ENCODE measurements at regions not wholly inside any gene's neighbourhood (a gene's known extent, or its start where the extent isn't known, plus 50 kb on each side); places are given as distances from the start of the nearest gene placed in this dataset.

DNA sequence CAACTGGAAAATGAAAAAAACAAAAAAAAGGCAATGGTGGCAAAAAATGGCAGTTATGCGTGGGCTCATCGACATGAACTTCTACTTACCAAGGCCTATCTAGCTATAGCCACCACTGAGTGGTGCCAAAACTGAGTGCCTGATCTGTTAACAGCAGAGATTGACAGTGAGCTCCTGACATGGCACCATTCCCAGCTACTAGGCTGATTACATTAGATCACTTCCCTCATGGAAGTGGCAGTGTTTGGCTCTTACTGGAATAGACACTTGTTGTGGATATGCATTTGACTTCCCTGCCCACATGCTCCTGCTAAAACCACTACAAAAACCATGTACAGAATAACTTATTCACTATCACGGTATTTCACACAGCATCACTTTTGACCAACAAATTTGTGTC, 216.1 kb upstream of the SGK1 start:
- POLR2A ChIA-PET (ENCODE audit: partially characterized antibody) = interaction anchor here (0.7 kb wide), 1 partner anchor 16 kb away, joined by 3 read pairs; no protein-coding TSS in a partner anchor
- Histone ChIP-seq H2BK12ac (ENCODE audit: low read depth, low read length) (no peak overlapping the region), H4K8ac (ENCODE audit: extremely low read depth, insufficient read depth, low read length) (no peak overlapping the region), H3K27ac (ENCODE audit: low read depth, low read length) (no peak overlapping the region), H2BK20ac (ENCODE audit: low read length) (no peak overlapping the region), H4K91ac (replicated peaks; ENCODE audit: insufficient read length, low read length) (no peak overlapping the region), H3K18ac (ENCODE audit: extremely low read depth, low read length) (no peak overlapping the region), H2BK5ac (ENCODE audit: low read depth, low read length) (no peak overlapping the region), H3K4me2 (ENCODE audit: insufficient read depth in 1 of 2, low read depth in 2 of 2, low read length in 2 of 2) (no peak overlapping the region), H3K14ac (ENCODE audit: insufficient read length) (no peak overlapping the region), H3K79me2 (ENCODE audit: control insufficient read depth in 1 of 2, insufficient read depth in 2 of 2, low read length in 2 of 2) (no peaks in the 10 kb centered on the region), H3K23me2 (ENCODE audit: low read depth, low read length) (no peaks in the 10 kb centered on the region), H3K23ac (ENCODE audit: insufficient read length) (peak overlapping the region; percentile 38), H3K36me3 (ENCODE audit: control insufficient read depth in 2 of 4, insufficient read depth in 4 of 4, low read length in 3 of 4) (no peaks in the 10 kb centered on the region), H3K56ac (replicated peaks; ENCODE audit: insufficient read length, low read depth, low read length) (no peak overlapping the region), H2AFZ (ENCODE audit: low read length) (no peak overlapping the region), H2BK120ac (replicated peaks; ENCODE audit: low read depth, low read length) (no peak overlapping the region), H2AK5ac (ENCODE audit: low read depth, low read length) (no peak overlapping the region), H3K9me3 (ENCODE audit: insufficient read depth in 2 of 2, low read depth in 1 of 2, low read length in 1 of 2) (no peaks in the 10 kb centered on the region), H4K20me1 (replicated peaks in 1 of 2; ENCODE audit: control insufficient read depth in 1 of 2, insufficient read depth in 2 of 2, low read length in 2 of 2) (no peaks in the 10 kb centered on the region), H3K79me1 (ENCODE audit: low read depth, low read length) (no peaks in the 10 kb centered on the region), H2BK15ac (ENCODE audit: low read length) (no peak overlapping the region), H3K9ac (replicated peaks in 1 of 4; ENCODE audit: extremely low read depth in 1 of 4, low read depth in 3 of 4, low read length in 3 of 4) (no peak overlapping the region), H3K4ac (replicated peaks; ENCODE audit: insufficient read length, low read depth, low read length) (no peak overlapping the region), H3K4me3 (ENCODE audit: extremely low read depth in 1 of 4, insufficient read depth in 2 of 4, low read depth in 3 of 4, low read length in 4 of 4) (no peak overlapping the region), H3K4me1 (replicated peaks in 1 of 4; ENCODE audit: control insufficient read depth in 3 of 4, insufficient read depth in 4 of 4, low read length in 3 of 4) (no peaks in the 10 kb centered on the region; a peak in 1 of 7 replicates), H3K27me3 (replicated peaks in 1 of 4; ENCODE audit: control insufficient read depth in 3 of 4, extremely low read depth in 1 of 4, insufficient read depth in 3 of 4, low read length in 3 of 4) (no peaks in the 10 kb centered on the region), H4K5ac (ENCODE audit: insufficient read length, low read depth, low read length) (no peak overlapping the region)
- 94% methylated on average over 3 of the region's 3 CpGs; no CpG with 5 or more reads in 1 of the 2 experiments for WGBS, 2 experiments (ENCODE audit: extremely low coverage in 1 of 2, insufficient coverage in 1 of 2, insufficient read length in 1 of 2, insufficient replicate concordance in 2 of 2, low coverage in 1 of 2, low lambda C conversion rate in 2 of 2, missing lambda C conversion rate in 1 of 2)
- no peak for FAIRE-seq
- TF ChIP-seq, protein P1, sequence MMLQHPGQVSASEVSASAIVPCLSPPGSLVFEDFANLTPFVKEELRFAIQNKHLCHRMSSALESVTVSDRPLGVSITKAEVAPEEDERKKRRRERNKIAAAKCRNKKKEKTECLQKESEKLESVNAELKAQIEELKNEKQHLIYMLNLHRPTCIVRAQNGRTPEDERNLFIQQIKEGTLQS (IDR thresholded peaks at IDR 0.05; ENCODE audit: insufficient read depth, low read depth, low read length) = no peak
- TF ChIP-seq BRCA1 (IDR thresholded peaks at IDR 0.05; ENCODE audit: low read depth, low read length) (no peak), EGR1 (IDR thresholded peaks at IDR 0.05; ENCODE audit: borderline replicate concordance, low read depth, low read length) (no peak), RBBP5 (IDR thresholded peaks at IDR 0.05; ENCODE audit: borderline replicate concordance, low read depth, low read length) (no peak), TEAD4 (IDR thresholded peaks at IDR 0.05; ENCODE audit: low read depth, low read length) (no peak), POLR2AphosphoS5 (IDR thresholded peaks at IDR 0.05; ENCODE audit: low read depth, low read length) (no peak), SP2 (IDR thresholded peaks at IDR 0.05; ENCODE audit: low read length) (no peak), SP1 (IDR thresholded peaks at IDR 0.05; ENCODE audit: low read depth, low read length) (no peak)
- TF ChIP-seq, protein P2, sequence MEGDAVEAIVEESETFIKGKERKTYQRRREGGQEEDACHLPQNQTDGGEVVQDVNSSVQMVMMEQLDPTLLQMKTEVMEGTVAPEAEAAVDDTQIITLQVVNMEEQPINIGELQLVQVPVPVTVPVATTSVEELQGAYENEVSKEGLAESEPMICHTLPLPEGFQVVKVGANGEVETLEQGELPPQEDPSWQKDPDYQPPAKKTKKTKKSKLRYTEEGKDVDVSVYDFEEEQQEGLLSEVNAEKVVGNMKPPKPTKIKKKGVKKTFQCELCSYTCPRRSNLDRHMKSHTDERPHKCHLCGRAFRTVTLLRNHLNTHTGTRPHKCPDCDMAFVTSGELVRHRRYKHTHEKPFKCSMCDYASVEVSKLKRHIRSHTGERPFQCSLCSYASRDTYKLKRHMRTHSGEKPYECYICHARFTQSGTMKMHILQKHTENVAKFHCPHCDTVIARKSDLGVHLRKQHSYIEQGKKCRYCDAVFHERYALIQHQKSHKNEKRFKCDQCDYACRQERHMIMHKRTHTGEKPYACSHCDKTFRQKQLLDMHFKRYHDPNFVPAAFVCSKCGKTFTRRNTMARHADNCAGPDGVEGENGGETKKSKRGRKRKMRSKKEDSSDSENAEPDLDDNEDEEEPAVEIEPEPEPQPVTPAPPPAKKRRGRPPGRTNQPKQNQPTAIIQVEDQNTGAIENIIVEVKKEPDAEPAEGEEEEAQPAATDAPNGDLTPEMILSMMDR (IDR thresholded peaks at IDR 0.05; ENCODE audit: control extremely low read depth in 1 of 3, insufficient read depth in 1 of 3, low read depth in 1 of 3, low read length in 3 of 3) = no peak
- CTCF ChIA-PET (ENCODE audit: partially characterized antibody) = no interaction called here
- no peak for DNase-seq (ENCODE audit: low read depth in 1 of 2, low spot score in 2 of 2)
